ENCODE measurements at regions not wholly inside any gene's neighbourhood (a gene's known extent, or its start where the extent isn't known, plus 50 kb on each side); places are given as distances from the start of the nearest gene placed in this dataset.

DNA sequence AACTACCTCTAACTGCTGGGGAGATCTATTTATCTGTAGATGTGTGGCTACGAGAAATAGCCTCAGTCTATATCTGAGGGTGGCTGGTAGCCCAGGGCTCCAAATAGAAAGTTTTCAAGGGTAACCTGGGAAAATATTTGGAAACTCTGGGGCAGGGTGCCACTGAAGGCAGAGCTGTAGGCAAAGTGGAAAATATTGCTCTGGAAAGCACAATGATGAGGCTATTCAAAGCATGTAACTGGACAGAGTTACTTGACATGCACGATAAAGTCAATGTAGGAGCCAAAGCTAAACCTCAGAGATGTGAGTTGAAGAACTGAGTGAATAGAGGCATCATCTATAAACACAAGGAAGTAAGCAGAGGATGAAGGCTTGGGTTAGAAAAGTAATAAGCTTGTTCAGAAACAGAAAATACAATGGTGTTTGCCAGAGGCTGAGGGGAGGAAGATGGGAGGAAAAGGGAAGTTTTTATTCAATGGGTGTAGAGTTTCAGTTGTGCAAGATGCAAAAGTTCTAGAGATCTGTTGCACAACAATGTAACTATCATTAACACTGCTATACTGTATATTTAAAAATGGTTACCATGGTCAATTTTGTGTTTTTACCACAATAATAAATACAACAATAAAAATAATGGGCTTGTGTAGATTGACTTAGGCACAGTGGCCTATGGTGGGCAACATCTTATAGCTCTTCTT, 171.6 kb downstream of the MBD2 start (continued):
- TF ChIP-seq, protein P1, sequence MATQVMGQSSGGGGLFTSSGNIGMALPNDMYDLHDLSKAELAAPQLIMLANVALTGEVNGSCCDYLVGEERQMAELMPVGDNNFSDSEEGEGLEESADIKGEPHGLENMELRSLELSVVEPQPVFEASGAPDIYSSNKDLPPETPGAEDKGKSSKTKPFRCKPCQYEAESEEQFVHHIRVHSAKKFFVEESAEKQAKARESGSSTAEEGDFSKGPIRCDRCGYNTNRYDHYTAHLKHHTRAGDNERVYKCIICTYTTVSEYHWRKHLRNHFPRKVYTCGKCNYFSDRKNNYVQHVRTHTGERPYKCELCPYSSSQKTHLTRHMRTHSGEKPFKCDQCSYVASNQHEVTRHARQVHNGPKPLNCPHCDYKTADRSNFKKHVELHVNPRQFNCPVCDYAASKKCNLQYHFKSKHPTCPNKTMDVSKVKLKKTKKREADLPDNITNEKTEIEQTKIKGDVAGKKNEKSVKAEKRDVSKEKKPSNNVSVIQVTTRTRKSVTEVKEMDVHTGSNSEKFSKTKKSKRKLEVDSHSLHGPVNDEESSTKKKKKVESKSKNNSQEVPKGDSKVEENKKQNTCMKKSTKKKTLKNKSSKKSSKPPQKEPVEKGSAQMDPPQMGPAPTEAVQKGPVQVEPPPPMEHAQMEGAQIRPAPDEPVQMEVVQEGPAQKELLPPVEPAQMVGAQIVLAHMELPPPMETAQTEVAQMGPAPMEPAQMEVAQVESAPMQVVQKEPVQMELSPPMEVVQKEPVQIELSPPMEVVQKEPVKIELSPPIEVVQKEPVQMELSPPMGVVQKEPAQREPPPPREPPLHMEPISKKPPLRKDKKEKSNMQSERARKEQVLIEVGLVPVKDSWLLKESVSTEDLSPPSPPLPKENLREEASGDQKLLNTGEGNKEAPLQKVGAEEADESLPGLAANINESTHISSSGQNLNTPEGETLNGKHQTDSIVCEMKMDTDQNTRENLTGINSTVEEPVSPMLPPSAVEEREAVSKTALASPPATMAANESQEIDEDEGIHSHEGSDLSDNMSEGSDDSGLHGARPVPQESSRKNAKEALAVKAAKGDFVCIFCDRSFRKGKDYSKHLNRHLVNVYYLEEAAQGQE (IDR thresholded peaks at IDR 0.05; ENCODE audit: borderline replicate concordance), result no peak
- TF ChIP-seq, protein P1 (CRISPR knock-in tag; IDR thresholded peaks at IDR 0.05; ENCODE audit: low read depth), result no peak
- TF ChIP-seq SIRT6 (IDR thresholded peaks at IDR 0.05; ENCODE audit: low read depth, low read length) (no peak), JUND (IDR thresholded peaks at IDR 0.05; ENCODE audit: borderline replicate concordance, low read depth, low read length) (no peak), JUND (tag; IDR thresholded peaks at IDR 0.05; ENCODE audit: borderline replicate concordance, low read depth, low read length) (no peak), MED1 (CRISPR knock-in tag; IDR thresholded peaks at IDR 0.05; ENCODE audit: borderline replicate concordance) (no peak), ZNF668 (CRISPR knock-in tag; IDR thresholded peaks at IDR 0.05) (no peak)

Measured in K562 (cell line).